HG02870 (cell line): ENCODE measurements at regions not wholly inside any gene's neighbourhood (a gene's known extent, or its start where the extent isn't known, plus 50 kb on each side); places are given as distances from the start of the nearest gene placed in this dataset.
"Not testable (repeated sequence)": the region's sequence is repeated elsewhere in the genome, so short reads cannot be mapped to it uniquely, and the experiment has no call there.

ENCODE experiments used
- ATAC-seq: cut with Tn5 transposase; IDR thresholded peaks from one replicate; pipeline ENCODE4 v1.9.1; 2021; ENCODE audit warnings: mild to moderate bottlenecking, moderate library complexity; ENCODE audit not compliant: unreplicated experiment

DNA sequence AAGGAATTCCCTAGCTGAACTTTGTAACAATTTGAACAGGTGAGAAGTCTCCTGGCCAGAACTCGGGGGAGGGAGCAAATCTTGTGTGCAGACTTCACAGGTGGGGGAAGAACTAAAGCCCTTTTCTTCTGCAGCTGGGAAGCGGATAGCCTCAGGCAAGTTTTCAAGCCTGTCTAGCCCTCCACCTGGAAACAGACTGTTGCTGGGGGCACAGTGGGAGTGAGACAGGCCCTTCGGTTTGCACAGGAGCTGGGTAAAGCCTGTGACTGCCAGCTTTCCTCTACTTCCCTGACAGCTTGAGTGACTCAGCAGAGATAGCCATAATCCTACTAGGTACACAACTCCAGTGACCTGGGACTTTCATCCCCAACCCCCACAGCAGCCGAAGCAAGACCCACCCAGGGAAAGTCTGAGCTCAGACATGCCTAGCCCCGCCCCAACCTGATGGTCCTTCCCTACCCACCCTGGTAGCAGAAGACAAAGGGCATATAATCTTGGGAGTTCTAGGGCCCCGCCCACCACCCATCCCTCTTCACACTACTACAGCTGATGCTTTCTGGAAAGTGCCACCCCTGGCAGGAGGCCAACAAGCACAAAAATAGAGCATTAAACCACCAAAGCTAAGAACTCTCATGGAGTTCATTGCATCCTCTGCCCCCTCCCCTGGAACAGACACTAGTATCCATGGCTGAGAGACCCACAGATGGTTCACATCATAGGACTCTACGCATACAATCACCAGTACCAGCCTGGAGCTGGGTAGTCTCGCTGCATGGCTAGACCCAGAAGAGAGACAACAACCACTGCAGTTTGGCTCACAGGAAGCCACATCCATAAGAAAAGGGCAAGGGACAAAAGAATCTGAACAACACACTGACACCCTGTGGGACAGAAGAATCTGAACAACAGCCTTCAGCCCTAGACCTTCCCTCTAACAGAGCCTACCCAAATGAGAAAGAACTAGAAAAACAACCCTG lies 479.0 kb downstream of the RAP2B start:
- ATAC-seq = no peak

DNA sequence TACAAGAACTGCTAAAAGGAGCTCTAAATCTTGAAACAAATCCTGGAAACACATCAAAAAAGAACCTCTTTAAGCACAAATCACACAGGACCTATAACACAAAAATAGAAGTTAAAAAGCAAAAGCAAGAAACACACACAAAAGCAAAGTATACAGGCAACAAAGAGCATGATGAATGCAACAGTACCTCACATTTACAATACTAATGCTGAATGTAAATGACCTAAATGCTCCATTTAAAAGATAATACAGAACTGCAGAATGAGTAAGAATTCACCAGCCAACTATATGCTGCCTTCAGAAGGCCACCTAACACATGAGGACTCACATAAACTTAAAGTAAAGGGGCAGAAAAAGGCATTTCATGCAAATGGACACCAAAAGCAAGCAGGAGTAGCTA lies 478.6 kb upstream of the ARHGEF26 start:
- ATAC-seq = not testable (repeated sequence)

DNA sequence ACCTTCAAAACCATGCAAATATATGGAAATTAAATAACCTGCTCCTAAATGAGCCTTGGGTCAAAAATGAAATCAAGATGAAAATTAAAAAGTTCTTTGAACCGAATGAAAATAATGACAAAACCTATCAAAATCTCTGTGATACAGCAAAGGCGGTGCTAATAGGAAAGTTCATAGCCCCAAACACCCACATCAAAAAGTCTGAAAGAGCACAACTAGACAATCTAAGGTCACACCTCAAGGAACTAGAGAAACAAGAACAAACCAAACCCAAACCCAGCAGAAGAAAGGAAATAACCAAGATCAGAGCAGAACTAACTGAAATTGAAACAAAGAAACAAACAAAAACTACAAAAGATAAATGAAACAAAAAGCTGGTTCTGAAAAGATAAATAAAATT lies 477.7 kb upstream of the ARHGEF26 start:
- ATAC-seq = not testable (repeated sequence)

DNA sequence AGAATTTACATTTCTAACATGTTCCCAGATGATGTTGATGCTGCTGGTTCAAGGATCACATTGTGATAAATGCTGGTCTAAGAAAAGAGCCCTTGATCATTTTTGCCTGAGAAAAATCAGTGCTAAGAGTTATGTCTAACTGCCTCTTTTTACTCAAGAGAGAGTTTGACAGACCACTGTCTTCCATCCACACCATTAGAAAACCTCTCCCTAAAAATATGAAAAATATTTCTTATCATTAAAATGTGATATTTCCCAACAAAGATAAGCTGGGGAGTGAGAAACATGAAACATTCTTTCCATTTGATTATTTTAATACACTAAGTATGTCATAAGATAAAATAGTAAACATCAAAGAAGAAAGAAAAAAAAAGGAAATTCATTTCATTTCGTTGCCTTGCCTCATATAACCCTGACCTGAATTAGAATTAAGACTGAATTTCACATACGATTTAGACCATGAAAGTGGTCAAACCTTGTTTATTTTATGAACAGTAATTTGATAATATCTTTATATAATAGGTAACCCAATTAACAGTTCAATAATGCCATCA lies 471.8 kb upstream of the ARHGEF26 start:
- no peak for ATAC-seq

DNA sequence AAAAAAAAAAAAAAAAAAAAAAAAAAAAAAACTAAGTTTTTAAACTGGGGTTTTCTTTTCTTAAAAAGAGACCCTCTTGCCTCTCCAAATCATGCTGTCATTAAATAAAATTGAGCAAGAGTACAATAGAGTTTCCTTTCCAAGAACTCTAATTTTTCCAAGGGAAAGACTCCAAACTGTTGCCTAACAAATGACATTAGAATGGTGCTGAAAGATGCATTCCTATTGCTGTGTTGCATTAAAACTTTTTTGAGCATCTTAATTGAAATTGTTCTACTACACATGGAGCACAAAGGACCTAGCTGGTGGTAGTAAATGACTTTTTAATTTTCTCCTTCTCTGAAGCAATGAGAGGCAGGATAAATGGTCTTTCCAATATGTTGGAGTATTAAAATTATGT lies 469.1 kb upstream of the ARHGEF26 start:
- no peak for ATAC-seq

DNA sequence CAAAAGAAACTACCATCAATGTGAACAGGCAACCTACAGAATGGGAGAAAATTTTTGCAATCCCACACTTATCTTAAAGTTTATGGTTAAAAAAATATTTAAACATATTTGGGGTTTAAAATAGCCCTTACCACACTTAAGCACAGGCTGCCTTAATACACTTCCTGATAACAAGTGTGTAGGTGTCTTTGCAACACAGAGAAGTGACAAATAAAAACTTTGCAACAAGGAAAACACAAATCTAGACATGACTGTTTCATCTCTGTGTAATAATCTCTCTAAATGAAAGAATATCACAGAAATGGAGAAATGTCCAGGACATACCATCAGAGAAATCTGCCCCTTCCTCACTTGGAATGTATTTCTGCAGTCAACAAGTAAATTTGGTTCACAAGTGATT lies 464.1 kb upstream of the ARHGEF26 start:
- no peak for ATAC-seq

DNA sequence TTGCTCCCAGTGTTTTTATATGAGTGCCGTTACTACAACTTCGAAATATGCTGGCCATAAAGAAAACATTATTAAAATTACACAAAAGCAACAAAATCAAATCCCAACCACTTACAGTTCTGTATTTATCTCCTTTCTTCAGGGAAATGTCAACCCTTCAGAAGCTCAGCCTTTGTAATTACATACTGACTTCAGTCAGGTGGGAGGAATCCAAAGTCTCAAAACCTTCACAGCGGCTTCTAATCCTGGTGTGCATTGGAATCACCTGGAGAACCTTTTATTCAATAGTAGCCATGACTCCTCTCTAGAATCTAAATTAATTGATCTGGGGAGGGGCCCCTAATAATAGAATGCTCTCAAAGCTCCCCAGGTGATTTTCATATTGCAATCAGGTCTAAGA lies 463.7 kb upstream of the ARHGEF26 start:
- no peak for ATAC-seq

DNA sequence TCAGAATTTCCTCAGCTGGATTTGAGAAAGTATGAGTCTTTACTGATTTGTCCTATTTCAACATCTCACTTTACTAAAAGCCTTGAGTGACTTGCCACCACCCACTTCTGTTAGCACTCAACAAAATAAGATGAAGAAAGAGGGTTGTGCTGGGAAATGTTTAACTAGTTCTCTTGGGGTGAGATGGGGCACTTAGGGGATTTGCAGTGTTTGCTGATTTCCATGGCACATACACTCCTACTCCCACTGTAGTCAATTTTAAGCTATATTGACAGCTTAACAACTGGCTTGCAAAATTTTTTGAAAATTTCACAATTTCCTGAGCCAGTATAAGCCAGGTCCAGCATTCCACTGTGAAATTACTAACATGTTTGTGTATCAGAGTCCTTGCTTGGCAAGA lies 463.1 kb upstream of the ARHGEF26 start:
- ATAC-seq = no peak

DNA sequence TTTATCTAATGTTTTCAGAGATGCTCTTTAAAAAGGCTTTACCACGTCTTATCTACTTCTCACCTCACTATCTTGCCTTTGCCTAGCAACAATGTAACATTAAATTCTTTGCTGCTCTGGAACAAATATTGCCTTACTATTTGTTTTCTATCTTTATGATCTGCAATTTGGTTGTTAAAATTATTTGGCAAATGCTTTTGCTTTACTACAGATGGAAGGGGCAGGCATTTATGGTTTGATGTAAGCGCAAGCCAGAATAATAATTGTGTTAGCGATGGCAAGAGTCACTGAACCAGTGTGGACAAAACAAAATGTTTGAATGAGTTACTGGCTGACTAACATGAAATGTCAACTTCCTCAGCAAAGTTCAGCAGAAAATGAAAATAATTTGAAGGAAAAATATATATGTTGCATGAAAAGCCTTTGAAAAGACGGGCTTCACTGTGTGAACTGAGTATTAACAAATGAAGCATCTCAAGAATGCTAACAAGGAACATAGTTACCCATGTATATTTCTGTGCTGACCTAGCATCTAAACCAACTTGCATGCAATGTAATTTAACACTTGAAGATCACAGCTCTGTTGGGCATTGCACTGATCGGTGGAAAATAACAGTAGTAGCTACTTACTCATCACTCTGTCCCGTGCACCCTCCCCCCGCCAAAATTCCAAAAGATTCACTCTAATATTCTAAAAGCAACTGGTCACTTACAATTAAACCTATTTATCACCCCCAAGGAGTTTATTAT lies 454.0 kb upstream of the ARHGEF26 start:
- no peak for ATAC-seq

DNA sequence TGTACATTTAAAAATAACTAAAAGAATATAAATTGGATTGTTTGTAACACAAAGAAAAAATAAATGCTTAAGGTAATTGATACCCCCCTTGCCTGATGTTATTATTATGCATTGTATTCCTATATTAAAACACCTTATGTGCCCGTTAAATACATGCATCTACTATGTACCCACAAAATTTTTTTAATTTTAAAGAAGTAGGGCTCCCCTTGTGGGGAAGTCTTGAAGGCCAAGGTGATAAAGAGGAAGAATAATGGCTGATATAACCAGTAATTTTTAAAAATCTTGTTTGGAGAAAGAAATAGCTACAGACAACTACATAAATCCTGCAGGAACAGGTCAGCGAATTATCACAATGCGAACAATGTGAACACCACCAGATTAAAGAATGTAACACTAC lies 451.7 kb upstream of the ARHGEF26 start:
- ATAC-seq = no peak

DNA sequence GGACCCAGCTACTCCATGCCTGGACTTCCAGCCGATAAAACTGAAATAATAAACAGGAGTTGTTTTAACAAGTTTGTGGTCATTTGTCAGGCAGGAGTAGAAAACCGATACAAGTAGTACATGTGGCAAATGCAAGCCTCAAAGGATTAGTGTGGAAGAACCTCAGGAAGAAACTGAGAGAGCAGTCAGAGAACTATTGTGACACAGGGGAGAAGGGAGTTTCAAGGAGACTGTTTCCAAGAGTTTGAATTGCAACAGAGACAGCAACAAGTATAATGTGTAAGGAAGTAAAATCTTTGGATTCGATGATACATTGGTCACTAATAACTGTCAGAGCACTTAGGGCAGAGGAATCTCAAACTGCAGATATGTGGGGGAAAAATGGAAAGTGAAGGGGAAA lies 450.6 kb upstream of the ARHGEF26 start:
- ATAC-seq = no peak

DNA sequence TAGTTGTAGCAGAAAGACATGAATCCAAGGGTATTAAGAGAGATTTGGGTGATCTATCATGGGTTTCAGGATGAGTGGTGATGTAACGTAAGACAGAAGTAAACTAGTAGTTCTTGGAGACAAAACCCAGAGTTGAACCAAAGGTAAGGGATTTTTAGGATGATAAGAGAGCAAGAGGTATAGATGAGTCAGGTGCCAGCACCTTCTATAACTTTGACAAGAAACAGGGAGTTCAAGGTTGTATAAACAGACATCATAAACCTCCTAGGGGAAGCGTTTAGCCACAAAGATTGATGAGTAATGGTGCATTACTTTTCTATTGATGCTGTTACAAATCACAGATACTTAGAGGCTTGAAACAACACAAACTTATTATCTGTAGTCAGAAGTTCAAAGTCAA lies 447.3 kb upstream of the ARHGEF26 start:
- ATAC-seq = no peak

DNA sequence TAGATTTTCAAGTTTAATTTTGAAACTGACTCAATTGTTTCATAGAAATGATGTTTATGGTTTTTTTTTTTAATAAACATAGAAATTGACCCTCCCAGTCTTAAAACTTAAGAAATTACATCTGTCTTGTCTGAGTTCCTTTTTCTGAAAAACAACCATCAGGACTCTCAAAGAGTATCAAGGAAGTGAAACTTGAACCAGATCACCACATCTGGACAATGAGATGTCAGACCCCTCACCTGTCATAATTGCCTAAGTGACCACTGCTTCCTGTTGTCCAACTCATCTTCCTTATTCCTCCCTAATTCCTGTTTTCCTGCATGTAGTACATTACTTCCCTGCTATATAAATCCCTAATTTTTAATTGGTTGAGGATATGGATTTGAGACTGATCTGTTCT lies 441.5 kb upstream of the ARHGEF26 start:
- ATAC-seq = no peak

DNA sequence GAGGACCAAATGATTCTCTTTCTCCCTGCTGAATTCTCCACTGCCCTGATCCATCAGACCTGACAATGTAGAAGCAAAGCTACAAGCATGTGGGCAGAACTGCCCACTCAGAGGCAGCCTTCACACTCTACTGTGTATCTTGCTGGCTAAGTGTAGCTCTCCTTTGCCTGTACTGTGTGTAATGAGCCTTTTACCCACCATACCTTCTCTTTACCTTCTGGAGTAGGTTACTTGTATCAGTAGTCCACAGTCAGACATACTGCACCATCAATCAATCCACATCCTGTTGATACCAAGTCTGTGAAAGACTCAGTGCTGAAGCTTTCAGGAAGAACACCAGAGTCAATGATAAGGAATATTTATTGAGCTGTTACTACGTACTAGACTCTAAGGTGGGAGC lies 440.7 kb upstream of the ARHGEF26 start:
- ATAC-seq = no peak

DNA sequence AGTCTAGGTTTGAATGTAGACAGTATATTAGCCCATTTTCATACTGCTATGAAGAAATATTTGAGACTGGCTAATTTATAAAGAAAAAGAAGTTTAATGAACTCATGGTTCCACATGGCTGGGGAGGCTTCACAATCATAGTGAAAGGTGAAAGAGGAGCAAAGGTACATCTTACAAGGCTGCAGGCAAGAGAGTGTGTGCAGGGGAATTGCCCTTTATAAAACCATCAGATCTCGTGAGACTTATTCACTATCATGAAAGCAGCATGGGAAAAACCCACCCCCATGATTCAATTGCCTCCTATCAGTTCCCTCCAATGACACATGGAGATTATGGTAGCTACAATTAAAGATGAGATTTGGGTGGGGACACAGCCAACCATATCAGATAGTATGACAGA lies 440.1 kb upstream of the ARHGEF26 start:
- ATAC-seq = no peak

DNA sequence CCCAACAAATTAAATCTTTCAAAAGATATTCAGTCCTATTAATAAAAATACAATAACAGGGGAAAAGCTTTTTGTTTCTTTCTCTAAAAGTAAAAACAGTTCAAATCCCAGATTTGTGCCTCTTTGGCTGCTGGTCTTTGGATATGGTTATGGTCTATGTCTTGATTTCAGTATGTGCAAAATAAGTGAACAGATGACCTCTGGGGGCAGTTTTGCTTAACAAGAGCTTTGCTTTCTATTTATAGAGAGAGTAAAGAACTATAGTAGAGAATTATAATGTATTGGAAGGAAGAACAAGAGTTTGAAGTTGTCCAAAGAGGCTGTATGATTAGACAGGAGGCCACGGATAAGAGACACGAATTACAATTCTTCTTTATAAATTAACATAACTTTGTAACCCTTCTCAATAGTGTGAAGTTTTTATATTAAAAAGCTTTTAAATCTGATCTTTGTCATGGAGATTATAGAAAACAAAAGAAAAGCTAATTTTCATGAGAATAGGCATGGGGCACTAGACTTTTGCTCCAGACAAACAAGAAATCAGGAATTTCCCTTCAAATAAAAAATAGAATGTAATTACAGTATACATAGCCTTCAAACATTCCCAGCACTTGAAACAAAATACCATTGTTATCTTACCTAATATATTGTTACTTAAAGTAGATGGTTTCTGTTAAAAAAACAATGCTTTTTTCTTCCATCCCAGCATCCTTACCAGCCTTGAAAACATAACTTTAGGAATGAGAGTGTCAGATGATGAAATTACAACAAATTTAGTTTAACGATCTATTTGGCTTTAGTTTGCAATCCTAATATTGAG lies 432.7 kb upstream of the ARHGEF26 start:
- ATAC-seq = no peak

DNA sequence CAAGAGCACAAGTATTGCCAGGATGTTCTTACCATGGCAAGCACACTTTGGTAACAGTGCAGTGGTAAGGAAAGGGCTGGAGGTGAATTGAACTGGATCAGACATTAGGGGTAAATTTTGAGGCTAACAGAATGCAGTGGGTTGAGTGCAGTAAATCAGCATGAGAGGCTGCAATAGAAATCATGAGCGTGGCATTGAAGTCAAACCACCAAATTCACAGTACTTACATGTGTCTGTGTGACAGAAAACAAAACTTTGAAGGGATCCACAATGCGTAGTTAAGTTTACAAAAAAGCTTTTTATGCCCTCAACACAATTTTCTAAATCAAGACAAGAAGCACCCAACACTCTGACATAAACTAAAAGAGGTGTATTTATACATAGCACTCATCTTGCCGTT lies 428.0 kb upstream of the ARHGEF26 start:
- ATAC-seq = no peak

DNA sequence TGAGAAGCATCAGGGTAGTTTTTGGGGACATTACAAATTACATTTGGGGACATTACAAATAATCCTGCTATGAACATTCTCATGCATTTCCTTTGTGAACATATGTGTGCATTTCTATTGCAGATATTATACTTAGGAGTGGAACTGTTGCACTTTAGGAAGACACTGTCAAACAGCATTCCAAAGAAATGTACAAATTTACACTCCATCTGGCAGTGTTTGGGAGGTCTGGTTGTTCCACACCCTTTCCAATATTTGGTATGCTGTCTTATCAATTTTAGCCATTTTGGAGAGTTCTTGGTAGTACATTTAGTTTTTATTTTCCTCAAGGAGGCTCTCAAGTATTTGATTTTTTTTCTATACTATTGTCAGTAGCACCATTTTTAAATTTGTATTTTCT lies 419.1 kb upstream of the ARHGEF26 start:
- ATAC-seq = no peak

DNA sequence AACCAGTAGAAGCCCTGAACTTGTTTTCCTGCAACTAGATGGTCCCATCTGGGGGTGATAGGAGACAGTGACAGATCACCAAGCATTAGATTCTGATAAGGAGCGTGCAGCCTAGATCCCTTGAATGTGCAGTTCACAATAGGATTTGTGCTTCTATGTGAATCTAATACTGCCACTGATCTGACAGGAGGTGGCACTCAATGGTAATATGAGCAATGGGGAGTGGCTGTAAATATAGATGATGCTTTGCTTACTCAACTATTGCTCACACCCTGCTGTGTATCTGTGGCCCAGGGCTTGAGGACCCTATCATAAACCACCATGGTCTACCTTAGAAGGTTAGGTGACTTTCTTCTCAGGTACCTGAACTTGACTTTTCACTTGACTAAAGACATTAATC lies 417.1 kb upstream of the ARHGEF26 start:
- ATAC-seq = no peak

DNA sequence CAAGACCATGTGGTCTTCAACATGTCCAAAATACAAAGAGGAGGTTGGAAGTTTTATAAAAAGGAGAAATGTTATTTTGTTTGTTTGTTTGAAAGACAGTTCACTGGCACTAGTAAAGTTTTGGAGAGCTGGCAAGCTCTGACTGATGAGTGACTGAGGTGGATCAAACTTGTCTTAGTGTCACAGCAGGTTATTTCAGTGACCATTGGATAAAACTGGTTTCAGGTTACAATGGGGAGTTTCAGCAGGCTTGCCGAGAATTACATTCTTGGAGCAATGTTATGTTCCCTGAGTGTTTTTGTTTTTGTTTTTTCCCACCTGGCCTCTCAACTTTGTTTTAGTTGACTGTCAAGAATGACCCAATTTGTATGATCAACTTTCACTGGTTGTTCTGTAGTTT lies 414.5 kb upstream of the ARHGEF26 start:
- no peak for ATAC-seq

DNA sequence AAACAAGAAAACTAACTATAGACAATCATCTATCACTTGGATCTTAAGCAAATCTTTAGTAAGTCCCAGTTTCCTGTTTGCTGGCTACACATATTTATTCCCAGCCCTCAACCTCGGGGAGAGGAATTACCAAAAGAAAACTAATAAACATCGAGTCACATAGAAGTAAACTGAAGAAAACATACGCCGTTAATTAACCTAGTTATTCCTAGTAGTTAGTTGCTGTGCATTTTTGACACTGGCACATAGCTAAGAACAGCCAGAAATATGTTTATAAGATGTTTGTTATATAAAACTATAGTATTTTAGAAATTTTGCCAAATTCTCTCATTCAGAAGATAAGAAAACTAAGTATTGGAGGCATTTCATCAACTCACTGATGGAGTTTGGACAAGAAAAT lies 407.2 kb upstream of the ARHGEF26 start:
- no peak for ATAC-seq
